Gastrocnemius medialis (tissue), 4 donors: ENCODE measurements at regions not wholly inside any gene's neighbourhood (a gene's known extent, or its start where the extent isn't known, plus 50 kb on each side); places are given as distances from the start of the nearest gene placed in this dataset.

ENCODE experiments used
- ATAC-seq, 2 donors: fragments of 150-250 bp; one replicate each; pipeline ENCODE4 v1.9.1; 2016
- DNase-seq, 2 donors: peaks; one replicate each; pipeline ENCODE4 v3.0.0-alpha.2; 2019
- H3K27ac ChIP-seq, 4 donors: fragments of 200-600 bp; sonication (generic); 1 replicate in 1 of 4; 2 replicates in 3 of 4; pipeline ENCODE4 v1.5.1; 2016 to 2018; ENCODE audit warnings: mild to moderate bottlenecking in 2 of 4, moderate library complexity in 1 of 4
- H3K27me3 ChIP-seq, 3 donors: fragments of 200-600 bp; sonication (generic) in 2 of 3; 1 replicate in 1 of 3; 2 replicates in 2 of 3; pipeline versions ENCODE4 v1.5.1 to v1.6.0; 2016 to 2019; ENCODE audit warnings: mild to moderate bottlenecking in 1 of 3, moderate library complexity in 1 of 3
- H3K36me3 ChIP-seq, 2 donors: fragments of 200-600 bp; sonication (generic) in 1 of 2; one replicate each; pipeline ENCODE4 v1.5.1; 2017 to 2018
- H3K4me1 ChIP-seq, 2 donors: fragments of 200-600 bp; sonication (generic) in 1 of 2; one replicate each; pipeline ENCODE4 v1.5.1; 2016 to 2017; ENCODE audit warnings: mild to moderate bottlenecking in 2 of 2
- H3K4me3 ChIP-seq, 4 donors: fragments of 200-600 bp; sonication (generic) in 3 of 4; 1 replicate in 1 of 4; 2 replicates in 3 of 4; pipeline ENCODE4 v1.5.1; 2016 to 2019; ENCODE audit warnings: mild to moderate bottlenecking in 2 of 4
- H3K9me3 ChIP-seq, 3 donors: fragments of 200-600 bp; sonication (generic) in 2 of 3; 1 replicate in 1 of 3; 2 replicates in 2 of 3; pipeline ENCODE4 v1.5.1; 2016 to 2019
- CTCF ChIP-seq, 5 experiments: fragments of 450-650 bp in 3 of 5; fragments of 200-600 bp in 2 of 5; sonication (generic) in 2 of 5; IDR thresholded peaks in 4 of 5; conservative IDR thresholded peaks in 1 of 5; 1 replicate in 4 of 5; 2 replicates in 1 of 5; pipeline ENCODE4 v1.5.1; 2016 to 2019; ENCODE audit warnings: antibody characterized with exemption in 5 of 5, mild to moderate bottlenecking in 3 of 5, moderate library complexity in 3 of 5
- POLR2A ChIP-seq, 2 donors: fragments of 450-650 bp; IDR thresholded peaks; one replicate each; pipeline ENCODE4 v1.6.1; 2017; ENCODE audit warnings: antibody characterized with exemption in 2 of 2, mild to moderate bottlenecking in 2 of 2, moderate library complexity in 2 of 2
- in situ Hi-C, 4 donors: fragments of 200-750 bp; cut with MboI; loops; one replicate each; pipeline versions ENCODE4 v1.15.0 to v1.8.0; 2017; ENCODE audit warnings: low sequenced_read_pairs in 4 of 4
- intact Hi-C: fragments of 100-400 bp; cut with DNase I; formaldehyde crosslinking; loops from one replicate; pipeline ENCODE4 v1.15.1; 2023; ENCODE audit warnings: low total_unique reads

- intact Hi-C loops, result no loop called here
- no peak overlapping the region for H3K4me3 ChIP-seq
- no peaks in the 10 kb centered on the region for H3K4me1 ChIP-seq
- ATAC-seq (no peak), DNase-seq (no peak)
- in situ Hi-C loops, result no loop called here
- TF ChIP-seq POLR2A (IDR thresholded peaks at IDR 0.05) (no peak), CTCF (IDR thresholded peaks at IDR 0.05 in 4 of 5, conservative IDR thresholded peaks at IDR 0.05 in 1 of 5) (no peak)
- no peak overlapping the region for H3K27ac ChIP-seq
- H3K27me3 ChIP-seq, result no peaks in the 10 kb centered on the region
- H3K9me3 ChIP-seq, result no peaks in the 10 kb centered on the region
- H3K36me3 ChIP-seq, result no peaks in the 10 kb centered on the region
Observed at GRCh38 chr18:30004965-30005364, 1037.6 kb downstream of the DSC3 start.

GRCh38 chr18:29982218-29982617, 1060.3 kb downstream of the DSC3 start:
- TF ChIP-seq POLR2A (IDR thresholded peaks at IDR 0.05) (no peak), CTCF (IDR thresholded peaks at IDR 0.05 in 4 of 5, conservative IDR thresholded peaks at IDR 0.05 in 1 of 5) (no peak)
- no peak for DNase-seq
- Histone ChIP-seq H3K36me3 (no peaks in the 10 kb centered on the region), H3K27me3 (no peaks in the 10 kb centered on the region), H3K27ac (no peak overlapping the region), H3K4me3 (no peak overlapping the region), H3K9me3 (no peaks in the 10 kb centered on the region), H3K4me1 (no peaks in the 10 kb centered on the region)
- intact Hi-C loops (no loop called here), in situ Hi-C loops (no loop called here)
- no peak for ATAC-seq

GRCh38 chr18:29979881-29980280, 1062.7 kb downstream of the DSC3 start:
- Histone ChIP-seq H3K27ac (no peak overlapping the region), H3K36me3 (no peaks in the 10 kb centered on the region), H3K27me3 (no peaks in the 10 kb centered on the region), H3K4me1 (no peaks in the 10 kb centered on the region), H3K9me3 (no peaks in the 10 kb centered on the region), H3K4me3 (no peak overlapping the region)
- no peak for DNase-seq
- no peak for TF ChIP-seq POLR2A (IDR thresholded peaks at IDR 0.05)
- no peak for TF ChIP-seq CTCF (IDR thresholded peaks at IDR 0.05 in 4 of 5, conservative IDR thresholded peaks at IDR 0.05 in 1 of 5)
- in situ Hi-C loops, result no loop called here
- intact Hi-C loops, result no loop called here
- ATAC-seq, result no peak

GRCh38 chr18:29969876-29970275, 1072.7 kb downstream of the DSC3 start:
- Histone ChIP-seq H3K27ac (no peak overlapping the region), H3K4me3 (no peak overlapping the region), H3K27me3 (no peaks in the 10 kb centered on the region), H3K9me3 (no peaks in the 10 kb centered on the region), H3K4me1 (no peaks in the 10 kb centered on the region), H3K36me3 (no peaks in the 10 kb centered on the region)
- DNase-seq, result no peak
- in situ Hi-C loops (no loop called here), intact Hi-C loops (no loop called here)
- no peak for ATAC-seq
- TF ChIP-seq CTCF (IDR thresholded peaks at IDR 0.05 in 4 of 5, conservative IDR thresholded peaks at IDR 0.05 in 1 of 5), result no peak
- no peak for TF ChIP-seq POLR2A (IDR thresholded peaks at IDR 0.05)

- H3K9me3 ChIP-seq, result no peaks in the 10 kb centered on the region
- H3K4me1 ChIP-seq, result no peaks in the 10 kb centered on the region
- no peak overlapping the region for H3K4me3 ChIP-seq
- no peak for TF ChIP-seq POLR2A (IDR thresholded peaks at IDR 0.05)
- TF ChIP-seq CTCF (IDR thresholded peaks at IDR 0.05 in 4 of 5, conservative IDR thresholded peaks at IDR 0.05 in 1 of 5), result no peak
- no peaks in the 10 kb centered on the region for H3K27me3 ChIP-seq
- in situ Hi-C loops, result no loop called here
- H3K36me3 ChIP-seq, result no peaks in the 10 kb centered on the region
- H3K27ac ChIP-seq, result no peak overlapping the region
- intact Hi-C loops, result no loop called here
- DNase-seq (no peak), ATAC-seq (no peak)
Observed at GRCh38 chr18:29962579-29962978, 1080.0 kb downstream of the DSC3 start.
